Amniotic stem cell (primary cell): ENCODE measurements at regions not wholly inside any gene's neighbourhood (a gene's known extent, or its start where the extent isn't known, plus 50 kb on each side); places are given as distances from the start of the nearest gene placed in this dataset.

Source experiments
- DNase-seq: peaks from one replicate; lab custom pipeline; 2025; lab: John Stamatoyannopoulos, UW

DNA sequence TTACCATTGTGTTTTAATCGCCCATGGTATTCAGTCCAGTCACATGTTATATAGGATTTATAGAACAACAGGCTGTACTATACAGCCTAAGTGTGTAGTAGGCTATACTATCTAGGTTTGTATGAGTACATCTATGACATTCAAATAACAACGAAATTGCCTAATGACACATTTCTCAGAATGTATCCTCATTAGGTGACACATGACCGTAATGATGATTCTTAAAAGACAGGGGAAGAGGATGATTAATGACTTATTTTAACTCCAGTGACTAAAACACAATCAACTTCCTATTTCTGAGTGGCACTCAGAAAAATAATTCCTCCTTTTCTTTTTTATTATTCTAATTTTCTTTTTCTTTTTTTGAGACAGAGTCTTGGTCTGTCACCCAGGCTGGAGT lies 63.0 kb upstream of the ACSL3 start:
- no peak for DNase-seq

DNA sequence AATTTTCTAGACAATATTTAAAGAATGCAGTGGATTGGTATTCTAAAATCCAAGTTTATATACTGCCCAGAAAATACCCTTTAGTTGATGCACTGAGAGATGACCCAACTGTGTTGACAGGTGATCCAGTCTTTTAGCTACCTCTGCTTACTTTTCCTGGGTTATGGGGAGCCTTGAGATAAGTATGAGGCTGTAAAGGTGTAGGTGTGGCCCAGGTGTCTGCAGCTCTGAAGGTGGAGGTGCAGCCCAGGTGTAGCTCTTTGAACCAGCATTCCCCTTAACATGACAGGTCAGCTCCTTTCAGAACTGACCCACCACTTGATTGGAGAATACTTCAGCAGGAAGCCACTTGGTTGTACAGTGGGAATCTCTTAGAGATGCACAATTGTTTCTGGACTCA lies 62.3 kb upstream of the ACSL3 start:
- no peak for DNase-seq

DNA sequence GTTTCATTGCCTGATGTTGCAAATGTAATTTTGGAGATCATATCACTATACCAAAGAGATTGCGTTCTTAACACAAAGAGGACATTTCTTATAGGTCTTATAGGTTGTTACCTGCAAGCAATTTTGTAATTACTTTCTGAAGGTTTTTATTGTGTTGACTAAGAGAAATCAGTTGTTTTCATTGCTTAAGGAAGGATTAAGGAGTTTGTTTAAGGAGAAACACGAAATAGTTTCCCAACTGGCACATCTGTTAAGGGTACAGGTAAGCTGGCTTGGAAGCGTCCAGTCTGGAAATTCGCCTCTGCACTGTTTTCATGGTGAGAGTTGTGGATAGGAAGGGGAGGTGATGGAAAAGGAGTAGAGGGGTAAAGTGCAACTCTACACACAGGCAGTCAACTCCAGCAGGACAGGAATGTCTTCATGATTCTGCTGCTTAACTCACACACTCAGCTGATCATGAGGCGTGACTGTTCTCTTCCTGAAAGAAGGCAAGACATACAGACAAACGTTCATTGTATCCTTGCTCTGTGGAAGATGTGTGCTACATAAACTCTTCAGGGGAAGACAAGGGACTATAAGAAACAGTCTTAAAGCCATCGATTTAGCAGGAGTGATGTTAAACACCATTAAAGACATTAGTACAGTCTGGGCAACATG lies 61.4 kb upstream of the ACSL3 start:
- DNase-seq = no peak

DNA sequence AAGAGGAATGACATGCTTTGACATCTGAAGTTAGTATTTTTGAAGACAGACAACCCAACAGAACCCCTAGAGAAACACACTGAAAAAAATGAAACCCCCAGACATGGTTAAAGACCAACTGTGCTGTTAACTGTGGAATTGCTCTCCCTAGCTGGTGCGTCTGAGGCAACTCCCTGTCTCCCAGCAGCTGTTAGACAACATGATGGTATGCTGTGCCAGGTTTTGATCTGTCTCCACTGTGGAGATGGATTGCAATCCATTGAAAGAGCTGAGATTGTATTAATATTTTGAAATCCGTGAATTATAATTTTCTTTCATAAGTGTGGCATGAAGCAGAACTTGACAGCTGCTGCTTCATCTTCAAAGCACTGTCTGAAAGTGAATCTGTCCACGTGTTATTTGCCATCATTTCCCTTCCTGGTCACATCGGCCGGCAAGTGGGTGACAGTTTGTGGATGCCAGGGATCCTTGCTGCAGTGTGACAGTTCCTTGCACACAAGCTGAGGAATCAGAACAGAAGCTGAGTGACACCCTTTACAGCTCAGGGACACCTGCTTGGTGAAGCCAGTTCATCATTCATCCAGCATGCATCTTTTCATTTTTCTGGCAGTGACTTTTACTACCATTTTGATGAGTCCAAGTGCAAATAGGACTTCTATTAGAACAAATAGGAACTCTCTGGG lies 58.2 kb upstream of the ACSL3 start:
- DNase-seq = no peak

DNA sequence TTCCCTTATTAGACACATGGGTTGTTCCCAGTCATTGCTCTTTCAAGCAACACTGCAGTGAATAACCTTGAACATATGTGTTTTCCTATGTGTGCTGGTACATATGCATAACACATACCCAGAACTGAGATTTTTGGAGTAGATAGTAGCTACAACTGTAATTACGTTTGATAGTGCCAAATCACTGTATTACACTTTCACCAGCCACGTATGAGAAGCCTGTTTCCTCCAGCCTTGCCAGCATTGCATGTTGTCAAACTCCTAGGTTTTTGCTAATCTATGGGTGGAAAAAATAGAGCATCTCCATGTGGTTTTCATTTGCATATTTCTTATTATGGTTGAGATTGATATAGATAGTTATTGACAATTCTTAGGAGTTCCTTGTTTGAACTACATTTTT lies 56.5 kb upstream of the ACSL3 start:
- DNase-seq = no peak

DNA sequence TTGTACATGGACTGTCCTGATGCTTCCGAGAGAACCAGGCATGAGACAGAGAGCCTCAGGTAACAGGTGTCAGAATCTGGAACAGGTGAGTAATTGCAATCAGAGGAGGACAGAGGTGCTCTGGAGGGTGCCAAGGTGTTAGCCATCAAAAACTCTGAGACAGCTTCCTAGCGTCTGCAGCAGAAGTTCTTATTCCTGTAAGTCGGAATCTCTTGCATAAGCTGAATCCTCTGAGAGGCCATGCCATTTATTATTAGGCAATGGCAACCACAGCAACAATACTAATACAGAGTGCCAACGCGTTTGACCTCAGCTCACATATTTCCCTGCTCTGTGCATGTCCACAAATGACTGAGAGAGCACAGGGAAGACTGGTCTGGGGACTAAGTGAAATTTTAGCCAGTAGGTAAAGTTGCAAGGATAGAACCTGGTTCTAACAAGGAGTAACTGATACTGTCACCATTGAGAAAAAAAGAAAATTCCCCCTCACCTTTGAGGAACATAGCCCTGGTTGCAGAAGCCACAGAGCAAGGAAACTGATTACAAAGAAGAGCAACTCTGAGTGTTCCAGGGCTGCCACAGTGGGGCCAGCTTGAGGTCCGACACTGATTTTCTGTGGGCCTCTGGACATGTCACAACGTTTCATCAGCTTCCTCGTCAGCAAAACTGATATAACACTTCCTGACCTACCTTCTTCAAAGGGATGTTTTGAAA lies 55.1 kb upstream of the ACSL3 start:
- no peak for DNase-seq

DNA sequence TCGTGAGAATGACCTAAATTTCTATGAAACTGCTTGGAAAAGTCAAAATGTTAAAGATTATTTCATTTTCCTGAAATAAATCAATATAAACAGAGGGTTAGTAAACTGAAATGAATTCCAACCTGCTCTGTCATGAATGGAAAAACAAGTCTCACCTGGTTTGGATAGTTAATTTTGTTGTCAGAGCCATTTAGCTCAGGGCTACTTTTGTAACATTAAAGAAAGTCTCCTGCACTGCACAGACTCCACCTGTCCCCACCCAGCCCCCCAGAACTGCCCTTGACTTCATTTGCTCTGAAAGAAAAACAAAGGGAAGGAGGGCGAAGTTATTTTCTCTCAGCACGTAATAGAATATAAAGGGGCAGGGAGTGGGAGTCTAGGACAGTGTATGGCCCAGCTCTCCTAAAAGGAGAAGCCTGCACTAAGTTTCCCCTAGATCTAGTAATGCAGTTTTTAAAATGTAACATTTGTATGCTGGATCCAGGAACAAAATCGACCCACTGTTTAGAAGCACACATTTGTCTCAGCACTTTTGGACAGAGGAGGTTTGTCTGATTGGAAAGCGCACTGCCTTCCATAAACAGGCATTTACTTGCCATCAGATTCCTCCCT lies 54.2 kb upstream of the ACSL3 start:
- DNase-seq = no peak

DNA sequence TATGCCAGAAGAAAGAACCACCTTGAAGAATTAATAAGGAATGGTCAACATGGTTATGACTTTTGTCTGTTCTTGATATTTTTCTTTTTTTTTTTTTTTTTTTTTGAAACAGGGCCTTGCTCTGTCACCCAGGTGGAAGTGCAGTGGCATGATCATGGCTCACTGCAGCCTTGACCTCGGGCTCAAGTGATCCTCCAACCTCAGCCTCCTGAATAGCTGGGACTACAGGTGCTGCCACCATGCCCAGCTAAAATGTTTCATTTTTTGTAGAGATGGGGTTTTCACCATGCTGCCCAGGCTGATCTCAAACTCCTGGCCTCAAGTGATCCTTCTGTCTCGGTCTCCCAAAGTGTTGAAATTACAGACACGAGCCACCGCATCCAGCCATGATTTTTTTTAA lies 53.4 kb upstream of the ACSL3 start:
- DNase-seq = no peak

DNA sequence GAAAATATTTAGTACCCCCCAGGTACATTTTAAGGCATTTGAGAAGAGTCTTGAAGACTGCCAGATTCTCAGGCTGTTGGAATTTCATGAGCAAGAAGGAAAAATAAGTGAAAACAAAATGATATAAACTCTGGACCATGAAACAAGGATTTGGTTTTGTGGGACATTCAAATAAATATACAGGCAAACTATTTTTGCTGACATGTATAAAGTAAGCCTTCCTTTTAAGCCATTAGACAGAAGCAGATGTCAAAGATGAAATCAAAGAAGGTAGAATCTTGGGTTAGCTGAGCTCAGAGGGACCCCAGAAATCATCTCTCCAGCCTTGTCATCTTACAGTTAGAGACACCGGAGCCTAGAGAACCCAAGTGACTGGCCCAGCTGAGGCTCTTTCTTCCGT lies 51.3 kb upstream of the ACSL3 start:
- DNase-seq = no peak

DNA sequence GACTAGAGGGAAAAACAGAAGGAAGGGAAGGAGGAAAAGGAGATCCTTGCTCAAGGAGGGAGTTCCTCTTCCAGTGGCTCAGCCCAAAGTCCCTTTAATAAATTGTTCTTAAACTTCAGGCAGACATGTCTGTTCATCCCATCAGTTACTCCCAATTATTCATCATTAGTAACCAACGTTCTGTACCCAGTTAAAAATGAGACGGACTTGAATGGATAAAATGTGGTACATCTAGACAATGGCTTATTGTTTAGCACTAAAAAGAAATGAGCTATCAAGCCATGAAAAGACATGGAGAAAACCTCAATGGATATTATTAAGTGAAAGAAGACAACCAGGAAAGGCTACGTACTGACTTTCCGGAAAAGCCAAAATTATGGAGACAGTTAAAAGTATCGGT lies 50.8 kb upstream of the ACSL3 start:
- no peak for DNase-seq
